ENCODE measurements at regions not wholly inside any gene's neighbourhood (a gene's known extent, or its start where the extent isn't known, plus 50 kb on each side); places are given as distances from the start of the nearest gene placed in this dataset.

DNA sequence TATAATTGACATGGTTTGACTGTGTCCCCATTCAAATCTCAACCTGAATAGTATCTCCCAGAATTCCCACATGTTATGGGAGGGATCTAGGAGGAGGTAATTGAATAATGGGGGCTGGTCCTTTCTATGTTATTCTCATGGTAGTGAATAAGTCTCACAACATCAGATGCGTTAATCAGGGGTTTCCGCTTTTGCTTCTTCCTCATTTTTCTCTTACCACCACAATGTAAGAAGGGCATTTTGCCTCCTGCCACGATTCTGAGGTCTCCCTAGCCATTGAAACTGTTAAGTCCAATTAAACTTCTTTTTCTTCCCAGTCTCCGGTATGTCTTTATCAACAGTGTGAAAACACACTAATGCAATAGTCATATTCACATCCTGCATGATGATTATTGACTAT, 1073.3 kb upstream of the CDH2 start:
- no peaks in the 10 kb centered on the region for H3K79me1 ChIP-seq (ENCODE audit: low read length)
- no peak for DNase-seq
- no peak overlapping the region for H4K91ac ChIP-seq (ENCODE audit: low read depth, low read length)
- no peak overlapping the region for H4K8ac ChIP-seq (ENCODE audit: low read depth, low read length)
- no peak overlapping the region for H2BK5ac ChIP-seq (ENCODE audit: low read depth, low read length, poor library complexity)
- H3K9me3 ChIP-seq (ENCODE audit: insufficient read depth, low read depth, low read length), result no peaks in the 10 kb centered on the region
- H3K14ac ChIP-seq (ENCODE audit: low read length), result no peak overlapping the region
- H3K27me3 ChIP-seq (ENCODE audit: insufficient read depth, low read length), result no peaks in the 10 kb centered on the region
- H2AFZ ChIP-seq (ENCODE audit: insufficient read depth, low read length, poor library complexity), result no peak overlapping the region
- no peak overlapping the region for H3K4ac ChIP-seq (ENCODE audit: low read depth, low read length)
- H3K9ac ChIP-seq (ENCODE audit: low read length), result no peak overlapping the region
- no peaks in the 10 kb centered on the region for H3K4me1 ChIP-seq (ENCODE audit: control insufficient read depth in 1 of 2, insufficient read depth in 2 of 2, low read length in 2 of 2)
- H3K4me2 ChIP-seq (ENCODE audit: low read length), result no peak overlapping the region
- no peak overlapping the region for H2BK120ac ChIP-seq (ENCODE audit: insufficient read depth, low read length, poor library complexity)
- no peak overlapping the region for H3K18ac ChIP-seq (ENCODE audit: low read length)
- H3K27ac ChIP-seq (ENCODE audit: low read depth, low read length), result no peak overlapping the region
- no peak overlapping the region for H2AK5ac ChIP-seq (ENCODE audit: low read length)
- H4K12ac ChIP-seq (ENCODE audit: low read depth, low read length), result no peak overlapping the region
- no peak overlapping the region for H2BK12ac ChIP-seq (ENCODE audit: low read length)
- H3K23ac ChIP-seq (ENCODE audit: low read length), result no peak overlapping the region
- H3K36me3 ChIP-seq (ENCODE audit: control insufficient read depth in 1 of 2, insufficient read depth in 2 of 2, low read length in 2 of 2), result no peaks in the 10 kb centered on the region
- no peak overlapping the region for H3K4me3 ChIP-seq (ENCODE audit: low read depth, low read length)
- WGBS (ENCODE audit: extremely low coverage, insufficient coverage, insufficient read length), result no CpG with 5 or more reads among the region's 4 CpGs
- H3K79me2 ChIP-seq (ENCODE audit: control insufficient read depth, insufficient read depth, low read length, poor library complexity), result no peaks in the 10 kb centered on the region

DNA sequence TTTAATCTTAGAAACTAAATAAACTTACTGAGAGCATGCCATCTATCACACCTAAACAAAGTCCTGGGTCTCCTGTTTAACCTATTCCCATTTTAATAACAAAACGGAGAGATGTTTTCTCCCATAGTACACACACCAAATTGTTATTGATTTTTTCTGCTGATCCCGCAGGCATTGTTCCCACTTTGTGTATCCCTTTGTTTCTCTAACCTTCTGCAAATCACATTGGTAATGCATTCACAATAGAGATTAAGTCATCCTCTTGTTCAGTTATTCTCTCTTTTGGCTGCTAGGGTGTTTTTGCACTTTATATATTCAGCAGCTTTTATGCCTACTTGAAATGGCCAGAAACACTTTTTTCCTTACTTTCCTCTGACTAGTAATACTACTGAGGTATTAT, 1071.9 kb upstream of the CDH2 start:
- no peak for DNase-seq
- WGBS (ENCODE audit: extremely low coverage, insufficient coverage, insufficient read length), result no CpG with 5 or more reads among the region's 2 CpGs

DNA sequence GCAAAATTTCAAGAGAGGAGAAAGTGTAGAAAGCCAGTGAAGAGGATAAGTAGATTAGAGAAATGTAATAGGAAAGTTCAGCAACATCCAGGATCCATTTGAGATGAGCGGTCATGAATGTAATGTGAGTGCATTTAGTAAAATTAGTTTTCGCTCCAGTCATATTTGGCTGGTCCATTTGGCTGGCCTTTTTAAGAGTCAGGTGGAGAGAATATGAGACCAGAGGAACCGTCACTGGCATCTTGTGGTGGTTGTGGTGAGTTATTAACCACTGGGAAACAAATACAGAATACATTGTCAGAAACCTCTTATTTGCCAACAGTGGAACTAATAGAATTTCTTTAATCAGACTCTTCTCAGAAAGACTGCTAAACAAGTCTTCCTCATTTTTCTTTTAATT, 1064.3 kb upstream of the CDH2 start:
- Histone ChIP-seq H3K4me1 (ENCODE audit: control insufficient read depth in 1 of 2, insufficient read depth in 2 of 2, low read length in 2 of 2) (no peaks in the 10 kb centered on the region), H3K79me2 (ENCODE audit: control insufficient read depth, insufficient read depth, low read length, poor library complexity) (no peaks in the 10 kb centered on the region), H3K27ac (ENCODE audit: low read depth, low read length) (no peak overlapping the region), H3K14ac (ENCODE audit: low read length) (no peak overlapping the region), H2AFZ (ENCODE audit: insufficient read depth, low read length, poor library complexity) (no peak overlapping the region), H3K36me3 (ENCODE audit: control insufficient read depth in 1 of 2, insufficient read depth in 2 of 2, low read length in 2 of 2) (no peaks in the 10 kb centered on the region), H2AK5ac (ENCODE audit: low read length) (no peak overlapping the region), H3K4me2 (ENCODE audit: low read length) (no peak overlapping the region), H3K9ac (ENCODE audit: low read length) (no peak overlapping the region), H2BK120ac (ENCODE audit: insufficient read depth, low read length, poor library complexity) (no peak overlapping the region), H3K4me3 (ENCODE audit: low read depth, low read length) (no peak overlapping the region), H3K4ac (ENCODE audit: low read depth, low read length) (no peak overlapping the region), H3K9me3 (ENCODE audit: insufficient read depth, low read depth, low read length) (no peaks in the 10 kb centered on the region), H4K12ac (ENCODE audit: low read depth, low read length) (no peak overlapping the region), H4K91ac (ENCODE audit: low read depth, low read length) (no peak overlapping the region), H3K18ac (ENCODE audit: low read length) (no peak overlapping the region), H4K8ac (ENCODE audit: low read depth, low read length) (no peak overlapping the region), H2BK12ac (ENCODE audit: low read length) (no peak overlapping the region), H3K79me1 (ENCODE audit: low read length) (no peaks in the 10 kb centered on the region), H3K27me3 (ENCODE audit: insufficient read depth, low read length) (no peaks in the 10 kb centered on the region), H2BK5ac (ENCODE audit: low read depth, low read length, poor library complexity) (no peak overlapping the region), H3K23ac (ENCODE audit: low read length) (no peak overlapping the region)
- DNase-seq, result no peak
- WGBS (ENCODE audit: extremely low coverage, insufficient coverage, insufficient read length), result no CpG with 5 or more reads among the region's 3 CpGs

More for the DNA sequence above, 1071.9 kb upstream of the CDH2 start:
- H2BK5ac ChIP-seq (ENCODE audit: low read depth, low read length, poor library complexity), result no peak overlapping the region
- H2BK120ac ChIP-seq (ENCODE audit: insufficient read depth, low read length, poor library complexity), result no peak overlapping the region
- no peaks in the 10 kb centered on the region for H3K27me3 ChIP-seq (ENCODE audit: insufficient read depth, low read length)
- no peak overlapping the region for H3K23ac ChIP-seq (ENCODE audit: low read length)
- no peak overlapping the region for H3K9ac ChIP-seq (ENCODE audit: low read length)
- no peak overlapping the region for H3K4ac ChIP-seq (ENCODE audit: low read depth, low read length)
- no peaks in the 10 kb centered on the region for H3K9me3 ChIP-seq (ENCODE audit: insufficient read depth, low read depth, low read length)
- H3K27ac ChIP-seq (ENCODE audit: low read depth, low read length), result no peak overlapping the region
- no peak overlapping the region for H3K4me3 ChIP-seq (ENCODE audit: low read depth, low read length)
- no peak overlapping the region for H4K12ac ChIP-seq (ENCODE audit: low read depth, low read length)
- no peaks in the 10 kb centered on the region for H3K79me2 ChIP-seq (ENCODE audit: control insufficient read depth, insufficient read depth, low read length, poor library complexity)
- no peaks in the 10 kb centered on the region for H3K36me3 ChIP-seq (ENCODE audit: control insufficient read depth in 1 of 2, insufficient read depth in 2 of 2, low read length in 2 of 2)
- no peak overlapping the region for H4K8ac ChIP-seq (ENCODE audit: low read depth, low read length)
- no peaks in the 10 kb centered on the region for H3K4me1 ChIP-seq (ENCODE audit: control insufficient read depth in 1 of 2, insufficient read depth in 2 of 2, low read length in 2 of 2)
- no peak overlapping the region for H2AFZ ChIP-seq (ENCODE audit: insufficient read depth, low read length, poor library complexity)
- H3K18ac ChIP-seq (ENCODE audit: low read length), result no peak overlapping the region
- no peak overlapping the region for H2BK12ac ChIP-seq (ENCODE audit: low read length)
- H3K79me1 ChIP-seq (ENCODE audit: low read length), result no peaks in the 10 kb centered on the region
- H2AK5ac ChIP-seq (ENCODE audit: low read length), result no peak overlapping the region
- H4K91ac ChIP-seq (ENCODE audit: low read depth, low read length), result no peak overlapping the region
- H3K4me2 ChIP-seq (ENCODE audit: low read length), result no peak overlapping the region
- H3K14ac ChIP-seq (ENCODE audit: low read length), result no peak overlapping the region

DNA sequence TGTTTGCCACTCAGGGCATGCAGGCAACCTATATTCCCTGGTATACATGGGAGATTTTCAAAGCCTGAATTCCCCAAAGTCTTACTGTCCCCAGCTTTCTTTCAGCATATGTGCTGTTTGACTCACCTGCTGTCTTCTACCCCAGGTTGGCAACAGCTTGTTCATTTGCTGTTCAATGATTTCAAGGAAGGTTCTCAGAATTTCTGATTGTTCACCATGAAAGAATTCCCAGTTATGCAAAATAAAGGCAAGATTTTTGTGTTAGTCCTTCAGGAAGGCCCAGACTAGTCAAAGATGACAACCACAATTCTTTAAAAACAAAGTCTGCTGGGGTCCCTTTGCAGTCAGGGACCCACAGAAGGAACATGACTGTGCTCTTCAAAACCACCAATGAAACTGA, 1057.8 kb upstream of the CDH2 start:
- H4K91ac ChIP-seq (ENCODE audit: low read depth, low read length), result no peak overlapping the region

More for the DNA sequence above, 1057.8 kb upstream of the CDH2 start:
- H3K14ac ChIP-seq (ENCODE audit: low read length), result no peak overlapping the region
- H3K4me2 ChIP-seq (ENCODE audit: low read length), result no peak overlapping the region
- no peaks in the 10 kb centered on the region for H3K79me2 ChIP-seq (ENCODE audit: control insufficient read depth, insufficient read depth, low read length, poor library complexity)
- no peak overlapping the region for H2AFZ ChIP-seq (ENCODE audit: insufficient read depth, low read length, poor library complexity)
- no peak overlapping the region for H3K18ac ChIP-seq (ENCODE audit: low read length)
- H3K27me3 ChIP-seq (ENCODE audit: insufficient read depth, low read length), result no peaks in the 10 kb centered on the region
- H2BK12ac ChIP-seq (ENCODE audit: low read length), result no peak overlapping the region
- H4K8ac ChIP-seq (ENCODE audit: low read depth, low read length), result no peak overlapping the region
- no peak overlapping the region for H3K27ac ChIP-seq (ENCODE audit: low read depth, low read length)
- H3K79me1 ChIP-seq (ENCODE audit: low read length), result no peaks in the 10 kb centered on the region
- H3K9ac ChIP-seq (ENCODE audit: low read length), result no peak overlapping the region
- no peak overlapping the region for H2BK5ac ChIP-seq (ENCODE audit: low read depth, low read length, poor library complexity)
- no peaks in the 10 kb centered on the region for H3K36me3 ChIP-seq (ENCODE audit: control insufficient read depth in 1 of 2, insufficient read depth in 2 of 2, low read length in 2 of 2)
- DNase-seq, result no peak
- no peak overlapping the region for H3K4ac ChIP-seq (ENCODE audit: low read depth, low read length)
- no peaks in the 10 kb centered on the region for H3K9me3 ChIP-seq (ENCODE audit: insufficient read depth, low read depth, low read length)
- H4K12ac ChIP-seq (ENCODE audit: low read depth, low read length), result no peak overlapping the region
- H3K23ac ChIP-seq (ENCODE audit: low read length), result no peak overlapping the region
- no peaks in the 10 kb centered on the region for H3K4me1 ChIP-seq (ENCODE audit: control insufficient read depth in 1 of 2, insufficient read depth in 2 of 2, low read length in 2 of 2)
- no peak overlapping the region for H3K4me3 ChIP-seq (ENCODE audit: low read depth, low read length)
- no peak overlapping the region for H2BK120ac ChIP-seq (ENCODE audit: insufficient read depth, low read length, poor library complexity)
- H2AK5ac ChIP-seq (ENCODE audit: low read length), result no peak overlapping the region
